HepG2 (cell line): ENCODE measurements at regions not wholly inside any gene's neighbourhood (a gene's known extent, or its start where the extent isn't known, plus 50 kb on each side); places are given as distances from the start of the nearest gene placed in this dataset.
"Not testable (repeated sequence)": the region's sequence is repeated elsewhere in the genome, so short reads cannot be mapped to it uniquely, and the experiment has no call there.

ENCODE experiments used
- CTCF ChIP-seq: sonication (generic); formaldehyde crosslinking; IDR thresholded peaks from 2 replicates; pipeline ENCODE4 v1.5.0; 2020; ENCODE audit warnings: mild to moderate bottlenecking, missing genetic modification reagents, moderate library complexity
- ELF4 ChIP-seq: sonication (generic); formaldehyde crosslinking; IDR thresholded peaks from 2 replicates; pipeline ENCODE4 v1.5.0; 2020; ENCODE audit warnings: missing genetic modification reagents, mild to moderate bottlenecking, moderate library complexity, borderline replicate concordance
- EP300 ChIP-seq, 3 experiments: sonication (generic) in 1 of 3; formaldehyde crosslinking in 1 of 3; IDR thresholded peaks; 2 replicates each; pipeline versions ENCODE4 v1.5.1 to v1.6.1; 2011 to 2020; ENCODE audit warnings: low read depth in 2 of 3, low read length in 2 of 3, borderline replicate concordance in 1 of 3, improper control_type of control experiment in 1 of 3, mild to moderate bottlenecking in 1 of 3, missing genetic modification reagents in 1 of 3, moderate library complexity in 1 of 3
- GATA4 ChIP-seq: sonication (generic); IDR thresholded peaks from 2 replicates; pipeline ENCODE4 v1.6.1; 2016; ENCODE audit warnings: antibody characterized with exemption, low read depth, borderline replicate concordance
- HDAC2 ChIP-seq: sonication (generic); formaldehyde crosslinking; IDR thresholded peaks from 2 replicates; pipeline ENCODE4 v1.4.0; 2020; ENCODE audit warnings: missing genetic modification reagents
- POLR2A ChIP-seq, 2 experiments: IDR thresholded peaks; 2 replicates each; pipeline ENCODE4 v1.6.1; 2011; ENCODE audit warnings: low read depth in 2 of 2, low read length in 2 of 2, mild to moderate bottlenecking in 1 of 2, moderate library complexity in 1 of 2; ENCODE audit not compliant: insufficient read depth in 1 of 2
- TF ChIP-seq, protein P1 (sequence below), 2 experiments: IDR thresholded peaks; 2 replicates each; pipeline ENCODE4 v1.6.1; 2011 to 2012; ENCODE audit warnings: low read length in 2 of 2, borderline replicate concordance in 1 of 2, low read depth in 1 of 2, mild to moderate bottlenecking in 1 of 2, moderate library complexity in 1 of 2

DNA sequence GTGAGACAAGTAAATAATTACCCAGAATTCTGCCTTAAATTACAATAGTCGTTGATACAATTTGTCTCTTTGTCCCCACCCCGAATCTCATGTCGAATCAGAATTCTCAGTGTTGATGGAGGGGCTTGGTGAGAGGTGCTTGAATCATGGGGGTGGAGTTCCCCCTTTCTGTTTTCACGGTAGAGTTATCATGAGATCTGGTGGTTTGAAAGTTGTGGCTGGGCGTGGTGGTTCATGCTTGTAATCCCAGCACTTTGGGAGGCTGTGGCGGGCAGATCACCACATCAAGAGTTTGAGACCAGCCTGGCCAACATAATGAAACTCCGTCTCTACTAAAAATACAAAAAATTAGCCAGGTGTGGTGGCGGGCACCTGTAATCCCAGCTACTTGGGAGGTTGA is 75.0 kb upstream of the GNAQ start:
- not testable (repeated sequence) for TF ChIP-seq HDAC2; ELF4; CTCF; POLR2A (IDR thresholded peaks at IDR 0.05; ENCODE audit: insufficient read depth in 1 of 2, low read depth in 2 of 2, low read length in 2 of 2); GATA4; EP300 (IDR thresholded peaks at IDR 0.05; ENCODE audit: low read depth in 2 of 2, low read length in 2 of 2); EP300 (CRISPR knock-in tag; IDR thresholded peaks at IDR 0.05; ENCODE audit: borderline replicate concordance)
- TF ChIP-seq, protein P1, sequence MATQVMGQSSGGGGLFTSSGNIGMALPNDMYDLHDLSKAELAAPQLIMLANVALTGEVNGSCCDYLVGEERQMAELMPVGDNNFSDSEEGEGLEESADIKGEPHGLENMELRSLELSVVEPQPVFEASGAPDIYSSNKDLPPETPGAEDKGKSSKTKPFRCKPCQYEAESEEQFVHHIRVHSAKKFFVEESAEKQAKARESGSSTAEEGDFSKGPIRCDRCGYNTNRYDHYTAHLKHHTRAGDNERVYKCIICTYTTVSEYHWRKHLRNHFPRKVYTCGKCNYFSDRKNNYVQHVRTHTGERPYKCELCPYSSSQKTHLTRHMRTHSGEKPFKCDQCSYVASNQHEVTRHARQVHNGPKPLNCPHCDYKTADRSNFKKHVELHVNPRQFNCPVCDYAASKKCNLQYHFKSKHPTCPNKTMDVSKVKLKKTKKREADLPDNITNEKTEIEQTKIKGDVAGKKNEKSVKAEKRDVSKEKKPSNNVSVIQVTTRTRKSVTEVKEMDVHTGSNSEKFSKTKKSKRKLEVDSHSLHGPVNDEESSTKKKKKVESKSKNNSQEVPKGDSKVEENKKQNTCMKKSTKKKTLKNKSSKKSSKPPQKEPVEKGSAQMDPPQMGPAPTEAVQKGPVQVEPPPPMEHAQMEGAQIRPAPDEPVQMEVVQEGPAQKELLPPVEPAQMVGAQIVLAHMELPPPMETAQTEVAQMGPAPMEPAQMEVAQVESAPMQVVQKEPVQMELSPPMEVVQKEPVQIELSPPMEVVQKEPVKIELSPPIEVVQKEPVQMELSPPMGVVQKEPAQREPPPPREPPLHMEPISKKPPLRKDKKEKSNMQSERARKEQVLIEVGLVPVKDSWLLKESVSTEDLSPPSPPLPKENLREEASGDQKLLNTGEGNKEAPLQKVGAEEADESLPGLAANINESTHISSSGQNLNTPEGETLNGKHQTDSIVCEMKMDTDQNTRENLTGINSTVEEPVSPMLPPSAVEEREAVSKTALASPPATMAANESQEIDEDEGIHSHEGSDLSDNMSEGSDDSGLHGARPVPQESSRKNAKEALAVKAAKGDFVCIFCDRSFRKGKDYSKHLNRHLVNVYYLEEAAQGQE (IDR thresholded peaks at IDR 0.05; ENCODE audit: borderline replicate concordance in 1 of 2, low read depth in 1 of 2, low read length in 2 of 2) = not testable (repeated sequence)
